HL-60 (cell line): ENCODE measurements at regions not wholly inside any gene's neighbourhood (a gene's known extent, or its start where the extent isn't known, plus 50 kb on each side); places are given as distances from the start of the nearest gene placed in this dataset.

Experiments
- CTCF ChIP-seq: IDR thresholded peaks from one replicate; pipeline ENCODE4 v1.5.1; 2011; ENCODE audit warnings: low read length, control low read depth, inconsistent platforms; ENCODE audit not compliant: insufficient read depth
- GABPA ChIP-seq: IDR thresholded peaks from 2 replicates; pipeline ENCODE4 v1.6.1; 2012; ENCODE audit warnings: low read depth
- POLR2AphosphoS5 ChIP-seq: IDR thresholded peaks from 2 replicates; pipeline ENCODE4 v1.6.1; 2012; ENCODE audit warnings: low read depth
- SPI1 ChIP-seq: IDR thresholded peaks from 2 replicates; pipeline ENCODE4 v1.6.1; 2012; ENCODE audit warnings: low read depth, mild to moderate bottlenecking, borderline replicate concordance
- TF ChIP-seq, protein P1 (sequence below): IDR thresholded peaks from 2 replicates; pipeline ENCODE4 v1.6.1; 2012; ENCODE audit warnings: low read depth; ENCODE audit not compliant: insufficient replicate concordance

DNA sequence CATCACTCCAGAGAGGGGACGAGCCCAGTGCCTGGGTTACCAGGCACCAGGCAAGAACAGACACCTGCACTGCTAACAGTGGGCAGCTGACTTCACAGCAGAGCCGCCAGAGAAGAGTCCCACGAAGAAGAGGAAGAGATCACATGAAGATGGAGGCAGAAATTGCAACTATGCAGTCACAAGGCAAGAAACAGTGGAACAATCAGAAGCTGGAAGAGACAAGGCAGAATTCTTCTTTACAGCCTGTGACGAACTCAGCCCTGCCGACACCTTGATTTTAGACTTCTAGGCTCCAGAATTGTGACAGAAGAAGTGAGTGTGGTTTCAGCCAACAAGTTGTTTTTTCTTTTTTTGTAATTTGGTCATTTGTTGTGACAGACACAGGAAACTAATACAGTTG is 59.2 kb downstream of the IL12A start:
- TF ChIP-seq SPI1 = no peak
- no peak for TF ChIP-seq CTCF
- TF ChIP-seq, protein P1, sequence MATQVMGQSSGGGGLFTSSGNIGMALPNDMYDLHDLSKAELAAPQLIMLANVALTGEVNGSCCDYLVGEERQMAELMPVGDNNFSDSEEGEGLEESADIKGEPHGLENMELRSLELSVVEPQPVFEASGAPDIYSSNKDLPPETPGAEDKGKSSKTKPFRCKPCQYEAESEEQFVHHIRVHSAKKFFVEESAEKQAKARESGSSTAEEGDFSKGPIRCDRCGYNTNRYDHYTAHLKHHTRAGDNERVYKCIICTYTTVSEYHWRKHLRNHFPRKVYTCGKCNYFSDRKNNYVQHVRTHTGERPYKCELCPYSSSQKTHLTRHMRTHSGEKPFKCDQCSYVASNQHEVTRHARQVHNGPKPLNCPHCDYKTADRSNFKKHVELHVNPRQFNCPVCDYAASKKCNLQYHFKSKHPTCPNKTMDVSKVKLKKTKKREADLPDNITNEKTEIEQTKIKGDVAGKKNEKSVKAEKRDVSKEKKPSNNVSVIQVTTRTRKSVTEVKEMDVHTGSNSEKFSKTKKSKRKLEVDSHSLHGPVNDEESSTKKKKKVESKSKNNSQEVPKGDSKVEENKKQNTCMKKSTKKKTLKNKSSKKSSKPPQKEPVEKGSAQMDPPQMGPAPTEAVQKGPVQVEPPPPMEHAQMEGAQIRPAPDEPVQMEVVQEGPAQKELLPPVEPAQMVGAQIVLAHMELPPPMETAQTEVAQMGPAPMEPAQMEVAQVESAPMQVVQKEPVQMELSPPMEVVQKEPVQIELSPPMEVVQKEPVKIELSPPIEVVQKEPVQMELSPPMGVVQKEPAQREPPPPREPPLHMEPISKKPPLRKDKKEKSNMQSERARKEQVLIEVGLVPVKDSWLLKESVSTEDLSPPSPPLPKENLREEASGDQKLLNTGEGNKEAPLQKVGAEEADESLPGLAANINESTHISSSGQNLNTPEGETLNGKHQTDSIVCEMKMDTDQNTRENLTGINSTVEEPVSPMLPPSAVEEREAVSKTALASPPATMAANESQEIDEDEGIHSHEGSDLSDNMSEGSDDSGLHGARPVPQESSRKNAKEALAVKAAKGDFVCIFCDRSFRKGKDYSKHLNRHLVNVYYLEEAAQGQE = no peak
- no peak for TF ChIP-seq POLR2AphosphoS5
- TF ChIP-seq GABPA = no peak
